GM19099 (cell line): ENCODE measurements at regions not wholly inside any gene's neighbourhood (a gene's known extent, or its start where the extent isn't known, plus 50 kb on each side); places are given as distances from the start of the nearest gene placed in this dataset.

ENCODE experiments used
- POLR2A ChIP-seq: IDR thresholded peaks from 3 replicates; pipeline ENCODE4 v1.6.1; 2011; ENCODE audit warnings: low read depth; ENCODE audit not compliant: insufficient read length; ENCODE audit errors: extremely low read depth

- TF ChIP-seq POLR2A: no peak
Observed at GRCh38 chr1:38568061-38568857, 291.3 kb downstream of the RRAGC start.

GRCh38 chr1:38567401-38567800 lies 292.2 kb downstream of the RRAGC start:
- no peak for TF ChIP-seq POLR2A

GRCh38 chr1:38565020-38565491 lies 294.5 kb downstream of the RRAGC start:
- TF ChIP-seq POLR2A: no peak

GRCh38 chr1:38563942-38564735 lies 295.4 kb downstream of the RRAGC start:
- TF ChIP-seq POLR2A: no peak

DNA sequence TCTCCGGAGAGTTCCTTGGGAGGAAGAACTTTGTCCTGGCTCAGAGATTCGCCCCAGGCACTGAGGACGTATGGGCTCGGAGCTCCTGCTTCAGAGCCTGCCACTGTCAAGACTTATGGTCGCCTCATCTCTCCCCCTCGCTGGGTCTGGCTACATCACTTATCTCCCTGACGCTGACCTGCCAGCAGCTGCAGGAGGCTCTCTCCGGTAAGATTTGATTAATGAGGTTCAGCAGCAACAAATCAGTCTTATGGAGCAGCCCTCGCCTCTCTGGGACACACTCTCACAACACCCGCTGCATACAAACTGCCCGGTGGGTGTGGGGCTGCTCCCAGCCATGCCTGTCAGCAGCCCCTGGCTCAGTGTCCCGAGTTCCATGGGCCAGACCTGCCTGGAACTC lies 297.8 kb downstream of the RRAGC start:
- TF ChIP-seq POLR2A: no peak

- TF ChIP-seq POLR2A: no peak
Observed at GRCh38 chr1:38561110-38561509, 298.5 kb downstream of the RRAGC start.

- no peak for TF ChIP-seq POLR2A
Observed at GRCh38 chr1:38560457-38560856, 299.1 kb downstream of the RRAGC start.

GRCh38 chr1:38559446-38560165 lies 300.0 kb downstream of the RRAGC start:
- TF ChIP-seq POLR2A: peak; percentile 46

GRCh38 chr1:38558500-38559445 lies 300.8 kb downstream of the RRAGC start:
- TF ChIP-seq POLR2A: no peak

DNA sequence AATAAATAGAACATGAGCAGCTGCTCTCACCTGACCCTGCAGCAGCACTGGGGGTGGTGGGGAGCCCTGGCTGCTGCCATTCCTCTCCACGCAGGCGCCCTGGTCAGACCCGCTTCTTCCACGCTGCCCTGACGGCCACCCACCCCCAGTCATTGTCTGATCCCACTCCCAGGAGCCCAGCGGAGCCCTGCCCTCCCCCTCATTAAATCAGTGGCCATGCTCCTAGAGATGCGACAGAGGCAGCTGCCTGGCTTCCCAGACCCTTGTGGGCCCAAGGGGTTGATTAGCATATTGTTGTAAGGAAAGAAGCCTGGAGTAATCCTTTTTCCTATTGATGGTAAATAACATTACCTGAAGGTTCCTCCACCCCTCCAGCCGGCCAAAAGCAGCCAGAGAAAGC lies 301.5 kb downstream of the RRAGC start:
- TF ChIP-seq POLR2A: no peak

- TF ChIP-seq POLR2A: no peak
Observed at GRCh38 chr1:38555594-38555993, 304.0 kb downstream of the RRAGC start.

- TF ChIP-seq POLR2A: no peak
Observed at GRCh38 chr1:38555130-38555529, 304.4 kb downstream of the RRAGC start.

GRCh38 chr1:38551318-38552307 lies 308.0 kb downstream of the RRAGC start:
- no peak for TF ChIP-seq POLR2A
